H1 (cell line): ENCODE measurements at regions not wholly inside any gene's neighbourhood (a gene's known extent, or its start where the extent isn't known, plus 50 kb on each side); places are given as distances from the start of the nearest gene placed in this dataset.

Experiments used
- CTCF ChIA-PET: fragments of 300-600 bp; sonication (Branson Sonifier 250); formaldehyde crosslinking; loops from one replicate; lab custom pipeline; 2021; ENCODE audit not compliant: partially characterized antibody; lab: Charles Lee
- POLR2A ChIA-PET: fragments of 300-600 bp; sonication (Branson Sonifier 250); formaldehyde crosslinking; loops from one replicate; lab custom pipeline; 2021; ENCODE audit warnings: inconsistent platforms; ENCODE audit not compliant: partially characterized antibody; lab: Charles Lee
- DNase-seq, 2 experiments: peaks; one replicate each; pipeline versions ENCODE4 v3.0.0 to v3.0.0-alpha.2; 2010 to 2022; ENCODE audit warnings: low spot score in 2 of 2, low read depth in 1 of 2, mixed read lengths in 1 of 2
- FAIRE-seq: peaks from 2 replicates; lab custom pipeline; 2011; peaks lifted over from hg19 to GRCh38; lab: Jason Lieb, UNC
- H2AFZ ChIP-seq: 2 replicates; pipeline ENCODE4 v1.8.1; 2012; ENCODE audit warnings: low read length, inconsistent platforms
- H2AK5ac ChIP-seq: 2 replicates; pipeline ENCODE4 v1.6.1; 2013; ENCODE audit warnings: low read depth, low read length
- H2BK120ac ChIP-seq: replicated peaks from 2 replicates; pipeline ENCODE3; 2013; ENCODE audit warnings: low read depth, low read length, inconsistent platforms
- H2BK12ac ChIP-seq: 2 replicates; pipeline ENCODE4 v1.6.1; 2013; ENCODE audit warnings: low read depth, low read length
- H2BK15ac ChIP-seq: 2 replicates; pipeline ENCODE4 v1.6.1; 2013; ENCODE audit warnings: low read length
- H2BK20ac ChIP-seq: 2 replicates; pipeline ENCODE4 v1.6.1; 2013; ENCODE audit warnings: low read length
- H2BK5ac ChIP-seq: 2 replicates; pipeline ENCODE4 v1.6.1; 2013; ENCODE audit warnings: low read depth, low read length
- H3K14ac ChIP-seq: 2 replicates; pipeline ENCODE4 v1.6.1; 2013; ENCODE audit warnings: inconsistent platforms; ENCODE audit not compliant: insufficient read length
- H3K18ac ChIP-seq: 2 replicates; pipeline ENCODE4 v1.6.1; 2013; ENCODE audit warnings: low read length; ENCODE audit errors: extremely low read depth
- H3K23ac ChIP-seq: 2 replicates; pipeline ENCODE4 v1.6.1; 2013; ENCODE audit warnings: inconsistent platforms; ENCODE audit not compliant: insufficient read length
- H3K23me2 ChIP-seq: 2 replicates; pipeline ENCODE4 v1.6.1; 2013; ENCODE audit warnings: low read depth, low read length
- H3K27ac ChIP-seq: 2 replicates; pipeline ENCODE4 v1.6.1; 2011; ENCODE audit warnings: low read depth, low read length, inconsistent platforms
- H3K27me3 ChIP-seq, 4 experiments: replicated peaks in 1 of 4; 1 replicate in 1 of 4; 2 replicates in 3 of 4; pipeline versions ENCODE4 v1.6.1 to v1.8.1; 2011 to 2013; ENCODE audit warnings: low read length in 3 of 4, mild to moderate bottlenecking in 3 of 4, inconsistent platforms in 2 of 4, mixed read lengths in 2 of 4, moderate library complexity in 1 of 4; ENCODE audit not compliant: control insufficient read depth in 3 of 4, insufficient read depth in 3 of 4; ENCODE audit errors: extremely low read depth in 1 of 4
- H3K36me3 ChIP-seq, 4 experiments: 2 replicates each; pipeline versions ENCODE4 v1.6.1 to v1.8.1; 2011 to 2013; ENCODE audit warnings: mild to moderate bottlenecking in 4 of 4, low read length in 3 of 4, moderate library complexity in 2 of 4, control low read depth in 1 of 4, inconsistent platforms in 1 of 4; ENCODE audit not compliant: insufficient read depth in 4 of 4, control insufficient read depth in 2 of 4
- H3K4ac ChIP-seq: replicated peaks from 2 replicates; pipeline ENCODE3; 2013; ENCODE audit warnings: low read length, low read depth, mixed read lengths, inconsistent platforms; ENCODE audit not compliant: insufficient read length
- H3K4me1 ChIP-seq, 4 experiments: replicated peaks in 1 of 4; 1 replicate in 1 of 4; 2 replicates in 3 of 4; pipeline versions ENCODE4 v1.6.1 to v1.8.1; 2011 to 2013; ENCODE audit warnings: low read length in 3 of 4, inconsistent platforms in 2 of 4, mixed read lengths in 1 of 4; ENCODE audit not compliant: insufficient read depth in 4 of 4, control insufficient read depth in 3 of 4
- H3K4me2 ChIP-seq, 2 experiments: 2 replicates each; pipeline versions ENCODE4 v1.6.1 to v1.8.1; 2011 to 2013; ENCODE audit warnings: low read depth in 2 of 2, low read length in 2 of 2, control low read depth in 1 of 2, inconsistent platforms in 1 of 2, mild to moderate bottlenecking in 1 of 2; ENCODE audit not compliant: insufficient read depth in 1 of 2
- H3K4me3 ChIP-seq, 4 experiments: fragments of 200-600, 300-600 bp in 1 of 4; sonication (generic), shearing (Covaris generic), sonication (Bioruptor Twin) in 1 of 4; 2 replicates each; pipeline versions ENCODE4 v1.5.1 to v1.8.1; 2011 to 2016; ENCODE audit warnings: low read length in 4 of 4, low read depth in 3 of 4, control low read depth in 2 of 4, inconsistent platforms in 2 of 4, mild to moderate bottlenecking in 2 of 4, mixed read lengths in 1 of 4, moderate library complexity in 1 of 4; ENCODE audit not compliant: insufficient read depth in 2 of 4; ENCODE audit errors: extremely low read depth in 1 of 4
- H3K56ac ChIP-seq: replicated peaks from 2 replicates; pipeline ENCODE3; 2013; ENCODE audit warnings: low read depth, mild to moderate bottlenecking, mixed read lengths, low read length, inconsistent platforms; ENCODE audit not compliant: insufficient read length
- H3K79me1 ChIP-seq: 2 replicates; pipeline ENCODE4 v1.6.1; 2013; ENCODE audit warnings: low read depth, low read length, control low read depth
- H3K79me2 ChIP-seq, 2 experiments: 2 replicates each; pipeline versions ENCODE4 v1.6.1 to v1.8.1; 2012 to 2013; ENCODE audit warnings: low read length in 2 of 2, mild to moderate bottlenecking in 2 of 2, inconsistent platforms in 1 of 2; ENCODE audit not compliant: insufficient read depth in 2 of 2, control insufficient read depth in 1 of 2
- H3K9ac ChIP-seq, 4 experiments: replicated peaks in 1 of 4; 1 replicate in 1 of 4; 2 replicates in 3 of 4; pipeline versions ENCODE4 v1.6.1 to v1.8.1; 2011 to 2013; ENCODE audit warnings: low read depth in 3 of 4, low read length in 3 of 4, control low read depth in 2 of 4, mild to moderate bottlenecking in 2 of 4, moderate library complexity in 2 of 4, inconsistent platforms in 1 of 4; ENCODE audit errors: extremely low read depth in 1 of 4
- H3K9me3 ChIP-seq, 2 experiments: 2 replicates each; pipeline versions ENCODE4 v1.6.1 to v1.8.1; 2012 to 2013; ENCODE audit warnings: mild to moderate bottlenecking in 2 of 2, moderate library complexity in 2 of 2, control low read depth in 1 of 2, inconsistent platforms in 1 of 2, low read depth in 1 of 2, low read length in 1 of 2, mixed read lengths in 1 of 2; ENCODE audit not compliant: insufficient read depth in 2 of 2
- H4K20me1 ChIP-seq, 2 experiments: replicated peaks in 1 of 2; 2 replicates each; pipeline versions ENCODE3 to v1.8.1; 2011 to 2013; ENCODE audit warnings: inconsistent platforms in 2 of 2, low read length in 2 of 2, mild to moderate bottlenecking in 1 of 2; ENCODE audit not compliant: insufficient read depth in 2 of 2, control insufficient read depth in 1 of 2
- H4K5ac ChIP-seq: 2 replicates; pipeline ENCODE4 v1.6.1; 2013; ENCODE audit warnings: low read length, low read depth, mixed read lengths, inconsistent platforms; ENCODE audit not compliant: insufficient read length
- H4K8ac ChIP-seq: 2 replicates; pipeline ENCODE4 v1.8.0; 2013; ENCODE audit warnings: mild to moderate bottlenecking, moderate library complexity, low read length, inconsistent platforms; ENCODE audit not compliant: insufficient read depth; ENCODE audit errors: extremely low read depth
- H4K91ac ChIP-seq: replicated peaks from 2 replicates; pipeline ENCODE3; 2013; ENCODE audit warnings: low read length, mixed read lengths, inconsistent platforms; ENCODE audit not compliant: insufficient read length
- EZH2 ChIP-seq: fragments of 200-600 bp; sonication (generic); IDR thresholded peaks from 2 replicates; pipeline ENCODE4 v1.7.1; 2012; ENCODE audit warnings: low read depth, mild to moderate bottlenecking, moderate library complexity, low read length, inconsistent platforms; ENCODE audit not compliant: severe bottlenecking
- POLR2A ChIP-seq, 2 experiments: IDR thresholded peaks; 1 replicate in 1 of 2; 2 replicates in 1 of 2; pipeline ENCODE4 v1.6.1; 2011; ENCODE audit warnings: low read depth in 2 of 2, low read length in 2 of 2, mild to moderate bottlenecking in 2 of 2; ENCODE audit errors: control extremely low read depth in 1 of 2
- POU5F1 ChIP-seq: IDR thresholded peaks from 2 replicates; pipeline ENCODE4 v1.6.1; 2011; ENCODE audit warnings: low read depth, mild to moderate bottlenecking, low read length, moderate library complexity
- RXRA ChIP-seq: IDR thresholded peaks from 2 replicates; pipeline ENCODE4 v1.6.1; 2011; ENCODE audit warnings: low read depth, mild to moderate bottlenecking, low read length, moderate library complexity; ENCODE audit not compliant: insufficient read depth
- SAP30 ChIP-seq: fragments of 300-600 bp; sonication (generic); IDR thresholded peaks from 2 replicates; pipeline ENCODE4 v1.7.1; 2012; ENCODE audit warnings: low read length, moderate library complexity, mild to moderate bottlenecking, inconsistent platforms; ENCODE audit not compliant: insufficient read depth, insufficient replicate concordance
- TAF7 ChIP-seq: optimal IDR thresholded peaks from 2 replicates; pipeline ENCODE3; 2011; ENCODE audit warnings: low read depth, mild to moderate bottlenecking, inconsistent platforms, low read length, moderate library complexity, borderline replicate concordance
- TF ChIP-seq, protein P1 (sequence below): IDR thresholded peaks from 2 replicates; pipeline ENCODE4 v1.6.1; 2011; ENCODE audit warnings: low read depth, mild to moderate bottlenecking, low read length; ENCODE audit not compliant: insufficient read depth
- TF ChIP-seq, protein P2 (sequence below): IDR thresholded peaks from 2 replicates; pipeline ENCODE4 v1.6.1; 2012; ENCODE audit warnings: inconsistent platforms
- TF ChIP-seq, protein P3 (sequence below), 3 experiments: IDR thresholded peaks; 1 replicate in 2 of 3; 2 replicates in 1 of 3; pipeline versions ENCODE4 v1.5.1 to v1.6.1; 2011; ENCODE audit warnings: low read length in 3 of 3, mild to moderate bottlenecking in 3 of 3, inconsistent platforms in 2 of 3, low read depth in 1 of 3, moderate library complexity in 1 of 3; ENCODE audit not compliant: insufficient read depth in 1 of 3; ENCODE audit errors: control extremely low read depth in 1 of 3
- TF ChIP-seq, protein P4 (sequence below): IDR thresholded peaks from 2 replicates; pipeline ENCODE4 v1.6.1; 2012; ENCODE audit warnings: inconsistent platforms

DNA sequence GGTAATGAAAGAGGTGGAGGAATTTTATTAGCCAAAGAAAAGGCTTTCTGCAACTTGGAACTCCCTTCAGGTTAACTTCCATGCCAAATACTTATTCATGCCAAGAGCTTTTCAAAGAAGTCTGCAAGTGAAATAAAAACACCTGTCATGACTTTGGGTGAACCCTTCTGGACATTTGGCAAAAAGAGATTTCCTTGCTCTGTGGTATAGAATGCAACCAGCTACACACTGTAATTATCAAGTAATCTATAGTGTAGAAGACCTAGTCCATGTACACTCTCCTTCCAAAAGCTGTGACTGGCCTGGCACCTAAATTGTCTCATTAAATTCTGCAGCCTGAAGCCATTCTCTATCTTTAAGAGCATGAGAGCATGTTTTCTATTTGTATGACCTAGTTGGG lies 232.3 kb downstream of the COL12A1 start:
- H3K23me2 ChIP-seq, result no peaks in the 10 kb centered on the region
- no peak overlapping the region for H4K5ac ChIP-seq
- H2BK12ac ChIP-seq, result no peak overlapping the region
- H3K79me2 ChIP-seq, result no peaks in the 10 kb centered on the region
- H3K14ac ChIP-seq, result no peak overlapping the region
- H2BK120ac ChIP-seq, result no peak overlapping the region
- no peak overlapping the region for H2BK15ac ChIP-seq
- no peak overlapping the region for H3K23ac ChIP-seq
- no peaks in the 10 kb centered on the region for H3K79me1 ChIP-seq
- H3K9ac ChIP-seq, result no peak overlapping the region
- H2AK5ac ChIP-seq, result no peak overlapping the region
- ChIA-PET CTCF (interaction anchor here (1.1 kb wide), 2 partner anchors 8 to 235 kb away, joined by 3 read pairs; no protein-coding TSS in a partner anchor), POLR2A (no interaction called here)
- no peak overlapping the region for H3K4me3 ChIP-seq
- no peak overlapping the region for H3K18ac ChIP-seq
- no peaks in the 10 kb centered on the region for H3K4me1 ChIP-seq
- no peak overlapping the region for H3K4me2 ChIP-seq
- H3K9me3 ChIP-seq, result no peaks in the 10 kb centered on the region
- H2BK20ac ChIP-seq, result no peak overlapping the region
- no peak overlapping the region for H3K27ac ChIP-seq
- DNase-seq (no peak), FAIRE-seq (no peak)
- H2BK5ac ChIP-seq, result no peak overlapping the region
- no peaks in the 10 kb centered on the region for H3K36me3 ChIP-seq
- no peaks in the 10 kb centered on the region for H4K20me1 ChIP-seq
- no peak overlapping the region for H3K56ac ChIP-seq
- H3K27me3 ChIP-seq, result no peaks in the 10 kb centered on the region
- no peak overlapping the region for H4K8ac ChIP-seq
- H3K4ac ChIP-seq, result no peak overlapping the region
- no peak overlapping the region for H4K91ac ChIP-seq
- H2AFZ ChIP-seq, result no peak overlapping the region
- TF ChIP-seq, protein P1, sequence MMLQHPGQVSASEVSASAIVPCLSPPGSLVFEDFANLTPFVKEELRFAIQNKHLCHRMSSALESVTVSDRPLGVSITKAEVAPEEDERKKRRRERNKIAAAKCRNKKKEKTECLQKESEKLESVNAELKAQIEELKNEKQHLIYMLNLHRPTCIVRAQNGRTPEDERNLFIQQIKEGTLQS, result no peak
- TF ChIP-seq TAF7 (no peak), SAP30 (no peak), POLR2A (IDR thresholded peaks at IDR 0.05; ENCODE audit: control extremely low read depth in 1 of 2, low read depth in 2 of 2, low read length in 2 of 2) (no peak), RXRA (no peak), POU5F1 (no peak), EZH2 (no peak)
- TF ChIP-seq, protein P2, sequence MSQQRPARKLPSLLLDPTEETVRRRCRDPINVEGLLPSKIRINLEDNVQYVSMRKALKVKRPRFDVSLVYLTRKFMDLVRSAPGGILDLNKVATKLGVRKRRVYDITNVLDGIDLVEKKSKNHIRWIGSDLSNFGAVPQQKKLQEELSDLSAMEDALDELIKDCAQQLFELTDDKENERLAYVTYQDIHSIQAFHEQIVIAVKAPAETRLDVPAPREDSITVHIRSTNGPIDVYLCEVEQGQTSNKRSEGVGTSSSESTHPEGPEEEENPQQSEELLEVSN, result no peak
- TF ChIP-seq, protein P3, sequence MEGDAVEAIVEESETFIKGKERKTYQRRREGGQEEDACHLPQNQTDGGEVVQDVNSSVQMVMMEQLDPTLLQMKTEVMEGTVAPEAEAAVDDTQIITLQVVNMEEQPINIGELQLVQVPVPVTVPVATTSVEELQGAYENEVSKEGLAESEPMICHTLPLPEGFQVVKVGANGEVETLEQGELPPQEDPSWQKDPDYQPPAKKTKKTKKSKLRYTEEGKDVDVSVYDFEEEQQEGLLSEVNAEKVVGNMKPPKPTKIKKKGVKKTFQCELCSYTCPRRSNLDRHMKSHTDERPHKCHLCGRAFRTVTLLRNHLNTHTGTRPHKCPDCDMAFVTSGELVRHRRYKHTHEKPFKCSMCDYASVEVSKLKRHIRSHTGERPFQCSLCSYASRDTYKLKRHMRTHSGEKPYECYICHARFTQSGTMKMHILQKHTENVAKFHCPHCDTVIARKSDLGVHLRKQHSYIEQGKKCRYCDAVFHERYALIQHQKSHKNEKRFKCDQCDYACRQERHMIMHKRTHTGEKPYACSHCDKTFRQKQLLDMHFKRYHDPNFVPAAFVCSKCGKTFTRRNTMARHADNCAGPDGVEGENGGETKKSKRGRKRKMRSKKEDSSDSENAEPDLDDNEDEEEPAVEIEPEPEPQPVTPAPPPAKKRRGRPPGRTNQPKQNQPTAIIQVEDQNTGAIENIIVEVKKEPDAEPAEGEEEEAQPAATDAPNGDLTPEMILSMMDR (IDR thresholded peaks at IDR 0.05; ENCODE audit: control extremely low read depth in 1 of 3, insufficient read depth in 1 of 3, low read depth in 1 of 3, low read length in 3 of 3), result no peak
- TF ChIP-seq, protein P4, sequence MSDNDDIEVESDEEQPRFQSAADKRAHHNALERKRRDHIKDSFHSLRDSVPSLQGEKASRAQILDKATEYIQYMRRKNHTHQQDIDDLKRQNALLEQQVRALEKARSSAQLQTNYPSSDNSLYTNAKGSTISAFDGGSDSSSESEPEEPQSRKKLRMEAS, result no peak
